NT2/D1 (cell line): ENCODE measurements at regions not wholly inside any gene's neighbourhood (a gene's known extent, or its start where the extent isn't known, plus 50 kb on each side); places are given as distances from the start of the nearest gene placed in this dataset.

ENCODE experiments used
- DNase-seq: peaks from one replicate; pipeline ENCODE4 v3.0.0-alpha.2; 2011; ENCODE audit warnings: low read depth, low spot score
- H3K27me3 ChIP-seq: 2 replicates; pipeline ENCODE4 v1.6.0; 2011; ENCODE audit warnings: mild to moderate bottlenecking; ENCODE audit not compliant: insufficient read length, insufficient read depth
- H3K36me3 ChIP-seq: 2 replicates; pipeline ENCODE4 v1.6.1; 2011; ENCODE audit warnings: mild to moderate bottlenecking, low read length, mixed read lengths; ENCODE audit not compliant: insufficient read depth, insufficient read length
- H3K4me1 ChIP-seq: 2 replicates; pipeline ENCODE4 v1.5.1; 2011; ENCODE audit not compliant: insufficient read depth, insufficient read length
- H3K4me3 ChIP-seq: 2 replicates; pipeline ENCODE4 v1.5.1; 2011; ENCODE audit warnings: low read depth; ENCODE audit not compliant: insufficient read length
- H3K9ac ChIP-seq: 2 replicates; pipeline ENCODE4 v1.6.0; 2011; ENCODE audit warnings: low read depth; ENCODE audit not compliant: insufficient read length
- H3K9me3 ChIP-seq: 2 replicates; pipeline ENCODE4 v1.5.1; 2011; ENCODE audit warnings: mild to moderate bottlenecking, low read length; ENCODE audit not compliant: insufficient read depth
- SUZ12 ChIP-seq: IDR thresholded peaks from 2 replicates; pipeline ENCODE4 v1.6.1; 2011; ENCODE audit not compliant: insufficient read length, insufficient read depth; ENCODE audit errors: extremely low read depth
- YY1 ChIP-seq: IDR thresholded peaks from 2 replicates; pipeline ENCODE4 v1.6.1; 2011; ENCODE audit not compliant: insufficient read length, insufficient read depth
- ZNF274 ChIP-seq: IDR thresholded peaks from 2 replicates; pipeline ENCODE4 v1.6.1; 2011; ENCODE audit warnings: mild to moderate bottlenecking, low read depth, low read length

GRCh38 chrY:15458426-15458825, 934.1 kb downstream of the NLGN4Y start:
- no peaks in the 10 kb centered on the region for H3K9me3 ChIP-seq
- no peaks in the 10 kb centered on the region for H3K4me1 ChIP-seq
- no peak for DNase-seq
- no peaks in the 10 kb centered on the region for H3K36me3 ChIP-seq
- no peaks in the 10 kb centered on the region for H3K27me3 ChIP-seq
- H3K4me3 ChIP-seq, result no peak overlapping the region
- TF ChIP-seq YY1 (no peak), ZNF274 (no peak), SUZ12 (no peak)
- no peak overlapping the region for H3K9ac ChIP-seq

DNA sequence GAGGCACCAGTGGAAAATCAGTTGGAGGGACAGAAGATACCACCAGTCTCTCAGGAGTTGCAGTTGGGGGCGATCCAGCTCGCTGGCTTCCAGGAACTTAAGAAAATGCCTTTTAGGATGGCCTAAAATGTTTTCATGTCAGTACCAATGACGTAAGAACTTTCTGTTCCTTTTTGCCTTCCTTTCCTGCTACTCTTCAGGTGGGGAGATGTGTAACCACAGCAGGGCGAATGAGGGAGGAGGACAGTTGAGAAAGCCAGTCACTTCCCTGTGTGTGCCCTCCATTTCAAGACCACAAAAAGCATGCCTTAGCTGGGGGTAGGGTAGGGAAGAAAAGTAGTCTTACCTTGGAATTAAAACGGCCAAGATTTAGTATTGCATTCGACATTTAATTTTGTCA, 941.6 kb downstream of the NLGN4Y start:
- Histone ChIP-seq H3K4me1 (no peaks in the 10 kb centered on the region), H3K9ac (no peak overlapping the region), H3K9me3 (no peaks in the 10 kb centered on the region), H3K4me3 (no peak overlapping the region), H3K36me3 (no peaks in the 10 kb centered on the region), H3K27me3 (no peaks in the 10 kb centered on the region)
- DNase-seq, result no peak
- TF ChIP-seq YY1 (no peak), ZNF274 (no peak), SUZ12 (no peak)

DNA sequence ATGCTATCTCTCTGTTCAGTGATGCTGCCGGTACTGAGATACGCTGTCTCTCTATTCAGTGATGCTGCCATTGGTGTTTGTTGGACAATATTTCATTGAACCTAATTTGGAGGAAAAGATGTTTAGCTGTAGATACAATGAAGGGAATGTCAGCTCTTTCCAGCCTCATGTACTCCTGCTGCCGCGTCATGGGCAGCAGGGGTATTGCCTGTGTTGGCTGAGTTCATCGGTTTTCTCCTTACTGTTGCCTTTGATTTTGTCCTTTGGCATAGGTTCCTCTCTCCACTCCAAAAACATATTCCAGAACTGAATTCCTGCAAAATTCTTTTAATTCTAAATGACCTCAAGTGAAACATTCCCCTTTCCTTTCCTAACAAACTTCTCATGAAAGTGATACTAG, 942.6 kb downstream of the NLGN4Y start:
- no peak for TF ChIP-seq SUZ12
- no peak for TF ChIP-seq YY1
- TF ChIP-seq ZNF274, result no peak
- Histone ChIP-seq H3K36me3 (no peaks in the 10 kb centered on the region), H3K9ac (no peak overlapping the region), H3K4me3 (no peak overlapping the region), H3K27me3 (no peaks in the 10 kb centered on the region), H3K9me3 (no peaks in the 10 kb centered on the region), H3K4me1 (no peaks in the 10 kb centered on the region)
- DNase-seq, result no peak

DNA sequence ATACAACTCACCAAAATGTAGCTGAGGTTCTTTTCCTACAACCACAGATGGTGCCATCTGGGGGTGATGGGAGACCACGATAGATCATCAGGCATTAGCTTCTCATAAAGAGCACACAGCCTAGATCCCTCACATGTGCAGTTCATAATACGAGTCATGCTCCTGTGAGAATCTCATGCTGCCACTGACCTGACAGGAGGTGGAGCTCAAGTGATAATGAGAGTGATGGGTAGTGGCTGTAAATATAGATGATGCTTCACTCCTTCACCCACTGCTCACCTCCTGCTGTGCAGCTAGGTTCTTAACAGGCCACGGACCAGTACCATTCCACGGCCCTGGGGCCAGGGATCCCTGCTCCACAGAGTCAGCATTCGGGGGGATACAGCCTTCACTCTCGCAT, 943.8 kb downstream of the NLGN4Y start:
- Histone ChIP-seq H3K9ac (no peak overlapping the region), H3K36me3 (no peaks in the 10 kb centered on the region), H3K9me3 (no peaks in the 10 kb centered on the region), H3K4me3 (no peak overlapping the region), H3K27me3 (no peaks in the 10 kb centered on the region), H3K4me1 (no peaks in the 10 kb centered on the region)
- TF ChIP-seq YY1 (no peak), ZNF274 (no peak), SUZ12 (no peak)
- DNase-seq, result no peak

DNA sequence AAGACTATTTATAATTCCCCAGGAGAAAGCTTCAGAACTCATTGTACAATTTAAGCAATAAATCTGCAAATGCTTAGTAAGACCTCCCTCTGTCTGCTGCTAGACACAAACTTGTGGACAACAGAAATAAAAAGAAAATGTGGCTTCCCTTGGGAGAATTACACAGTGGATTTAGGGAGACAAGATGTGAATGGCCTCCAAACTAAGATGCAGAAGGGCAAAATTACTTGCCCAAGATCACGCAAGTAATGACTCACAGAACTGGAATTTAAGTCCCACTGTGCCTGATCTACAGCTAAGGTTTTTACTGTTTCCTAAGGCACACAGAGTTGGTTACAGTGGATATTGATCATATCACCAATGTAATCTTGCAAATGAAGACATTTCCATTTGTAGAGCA, 947.0 kb downstream of the NLGN4Y start:
- no peak overlapping the region for H3K4me3 ChIP-seq
- no peak for TF ChIP-seq YY1
- no peak for TF ChIP-seq ZNF274
- no peak for TF ChIP-seq SUZ12
- H3K36me3 ChIP-seq, result no peaks in the 10 kb centered on the region
- no peaks in the 10 kb centered on the region for H3K9me3 ChIP-seq
- no peak for DNase-seq
- H3K9ac ChIP-seq, result no peak overlapping the region
- no peaks in the 10 kb centered on the region for H3K27me3 ChIP-seq
- no peaks in the 10 kb centered on the region for H3K4me1 ChIP-seq

- DNase-seq, result no peak
- no peaks in the 10 kb centered on the region for H3K9me3 ChIP-seq
- H3K4me3 ChIP-seq, result no peak overlapping the region
- H3K27me3 ChIP-seq, result no peaks in the 10 kb centered on the region
- H3K9ac ChIP-seq, result no peak overlapping the region
- no peaks in the 10 kb centered on the region for H3K36me3 ChIP-seq
- no peak for TF ChIP-seq ZNF274
- no peak for TF ChIP-seq SUZ12
- TF ChIP-seq YY1, result no peak
- H3K4me1 ChIP-seq, result no peaks in the 10 kb centered on the region
Measured at GRCh38 chrY:15478348-15478963, 954.1 kb downstream of the NLGN4Y start.

DNA sequence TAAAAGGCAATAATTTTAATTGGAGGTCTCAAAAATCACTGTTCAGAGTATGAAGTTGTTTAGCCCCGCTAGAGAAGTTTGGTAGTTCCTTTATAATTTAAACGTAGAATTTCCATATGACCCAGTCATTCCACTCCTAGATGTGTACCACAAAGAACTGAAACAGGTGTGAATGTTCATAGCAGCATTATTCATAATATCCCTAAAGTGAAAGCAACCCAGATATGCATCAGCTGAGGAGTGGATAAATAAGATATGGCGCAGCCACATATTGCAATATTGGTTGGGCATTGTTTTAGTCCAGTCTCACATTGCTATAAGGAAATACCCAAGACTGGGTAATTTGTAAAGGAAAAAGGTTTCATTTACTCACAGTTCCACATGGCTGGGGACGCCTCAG, 976.2 kb downstream of the NLGN4Y start:
- no peaks in the 10 kb centered on the region for H3K27me3 ChIP-seq

GRCh38 chrY:15501181-15501580, 976.9 kb downstream of the NLGN4Y start:
- no peaks in the 10 kb centered on the region for H3K36me3 ChIP-seq
- no peak for TF ChIP-seq YY1
- TF ChIP-seq SUZ12, result no peak
- no peak for TF ChIP-seq ZNF274
- no peak for DNase-seq
- no peaks in the 10 kb centered on the region; the same call in 1 of the 2 replicates for H3K9me3 ChIP-seq
- H3K27me3 ChIP-seq, result no peaks in the 10 kb centered on the region
- H3K4me1 ChIP-seq, result no peaks in the 10 kb centered on the region
- H3K9ac ChIP-seq, result no peak overlapping the region
- no peak overlapping the region for H3K4me3 ChIP-seq

More for the DNA sequence above, 976.2 kb downstream of the NLGN4Y start:
- Histone ChIP-seq H3K9ac (no peak overlapping the region), H3K36me3 (no peaks in the 10 kb centered on the region), H3K4me3 (no peak overlapping the region), H3K4me1 (no peaks in the 10 kb centered on the region), H3K9me3 (no peaks in the 10 kb centered on the region; the same call in 1 of the 2 replicates)
- TF ChIP-seq SUZ12 (no peak), ZNF274 (no peak), YY1 (no peak)
- no peak for DNase-seq
